ENCODE measurements at regions not wholly inside any gene's neighbourhood (a gene's known extent, or its start where the extent isn't known, plus 50 kb on each side); places are given as distances from the start of the nearest gene placed in this dataset.
"Not testable (repeated sequence)": the region's sequence is repeated elsewhere in the genome, so short reads cannot be mapped to it uniquely, and the experiment has no call there.

GRCh38 chr3:83251490-83251889 lies 1490.0 kb upstream of the GBE1 start:
- no peak for DNase-seq (ENCODE audit: extremely low read depth in 1 of 2, low read depth in 1 of 2)

GRCh38 chr3:83250613-83251012 lies 1489.2 kb upstream of the GBE1 start:
- no peak for DNase-seq (ENCODE audit: extremely low read depth in 1 of 2, low read depth in 1 of 2)

- DNase-seq (ENCODE audit: extremely low read depth in 1 of 2, low read depth in 1 of 2): no peak
These were observed 1487.0 kb upstream of the GBE1 start for GRCh38 chr3:83248454-83248853.

- no peak for DNase-seq (ENCODE audit: extremely low read depth in 1 of 2, low read depth in 1 of 2)
These were observed 1473.9 kb upstream of the GBE1 start for GRCh38 chr3:83235180-83235814.

- no peak for DNase-seq (ENCODE audit: extremely low read depth in 1 of 2, low read depth in 1 of 2)
These were observed 1472.3 kb upstream of the GBE1 start for GRCh38 chr3:83233715-83234114.

- no peak for DNase-seq (ENCODE audit: extremely low read depth in 1 of 2, low read depth in 1 of 2)
These were observed 1469.4 kb upstream of the GBE1 start for GRCh38 chr3:83230841-83231240.

GRCh38 chr3:83230376-83230775 lies 1468.9 kb upstream of the GBE1 start:
- DNase-seq (ENCODE audit: extremely low read depth in 1 of 2, low read depth in 1 of 2): no peak

GRCh38 chr3:83226751-83227150 lies 1465.3 kb upstream of the GBE1 start:
- DNase-seq (ENCODE audit: extremely low read depth in 1 of 2, low read depth in 1 of 2): no peak

GRCh38 chr3:83224101-83224868 lies 1462.8 kb upstream of the GBE1 start:
- no peak for DNase-seq (ENCODE audit: extremely low read depth in 1 of 2, low read depth in 1 of 2)

GRCh38 chr3:83218383-83219200 lies 1457.1 kb upstream of the GBE1 start:
- DNase-seq (ENCODE audit: extremely low read depth in 1 of 2, low read depth in 1 of 2): no peak

- not testable (repeated sequence) for DNase-seq (ENCODE audit: extremely low read depth in 1 of 2, low read depth in 1 of 2)
These were observed 1456.2 kb upstream of the GBE1 start for GRCh38 chr3:83217595-83218118.

GRCh38 chr3:83216919-83217594 lies 1455.6 kb upstream of the GBE1 start:
- DNase-seq (ENCODE audit: extremely low read depth in 1 of 2, low read depth in 1 of 2): no peak

GRCh38 chr3:83195243-83195642 lies 1433.8 kb upstream of the GBE1 start:
- DNase-seq (ENCODE audit: extremely low read depth in 1 of 2, low read depth in 1 of 2): no peak

GRCh38 chr3:83193526-83193925 lies 1432.1 kb upstream of the GBE1 start:
- no peak for DNase-seq (ENCODE audit: extremely low read depth in 1 of 2, low read depth in 1 of 2)

- DNase-seq (ENCODE audit: extremely low read depth in 1 of 2, low read depth in 1 of 2): no peak
These were observed 1428.2 kb upstream of the GBE1 start for GRCh38 chr3:83189634-83190033.

GRCh38 chr3:83169473-83169872 lies 1408.0 kb upstream of the GBE1 start:
- no peak for DNase-seq (ENCODE audit: extremely low read depth in 1 of 2, low read depth in 1 of 2)

GRCh38 chr3:83150896-83151295 lies 1389.5 kb upstream of the GBE1 start:
- no peak for DNase-seq (ENCODE audit: extremely low read depth in 1 of 2, low read depth in 1 of 2)

GRCh38 chr3:83140983-83141382 lies 1379.5 kb upstream of the GBE1 start:
- DNase-seq (ENCODE audit: extremely low read depth in 1 of 2, low read depth in 1 of 2): no peak

- no peak for DNase-seq (ENCODE audit: extremely low read depth in 1 of 2, low read depth in 1 of 2)
These were observed 1369.8 kb upstream of the GBE1 start for GRCh38 chr3:83131236-83131635.

GRCh38 chr3:83122774-83123350 lies 1361.4 kb upstream of the GBE1 start:
- no peak for DNase-seq (ENCODE audit: extremely low read depth in 1 of 2, low read depth in 1 of 2)

GRCh38 chr3:83093222-83093572 lies 1331.8 kb upstream of the GBE1 start:
- DNase-seq (ENCODE audit: extremely low read depth in 1 of 2, low read depth in 1 of 2): no peak
